ENCODE measurements at regions not wholly inside any gene's neighbourhood (a gene's known extent, or its start where the extent isn't known, plus 50 kb on each side); places are given as distances from the start of the nearest gene placed in this dataset.

- no peak for DNase-seq (ENCODE audit: low spot score)
Observed at GRCh38 chr18:22114526-22115321, 54.7 kb upstream of the GATA6 start.

- no peak for DNase-seq (ENCODE audit: low spot score)
Observed at GRCh38 chr18:22115573-22115972, 53.8 kb upstream of the GATA6 start.
